GM18511 (cell line): ENCODE measurements at regions not wholly inside any gene's neighbourhood (a gene's known extent, or its start where the extent isn't known, plus 50 kb on each side); places are given as distances from the start of the nearest gene placed in this dataset.

Experiments
- ATAC-seq: cut with Tn5 transposase; IDR thresholded peaks from one replicate; pipeline ENCODE4 v1.9.1; 2021; ENCODE audit warnings: mild to moderate bottlenecking, moderate library complexity; ENCODE audit not compliant: unreplicated experiment

DNA sequence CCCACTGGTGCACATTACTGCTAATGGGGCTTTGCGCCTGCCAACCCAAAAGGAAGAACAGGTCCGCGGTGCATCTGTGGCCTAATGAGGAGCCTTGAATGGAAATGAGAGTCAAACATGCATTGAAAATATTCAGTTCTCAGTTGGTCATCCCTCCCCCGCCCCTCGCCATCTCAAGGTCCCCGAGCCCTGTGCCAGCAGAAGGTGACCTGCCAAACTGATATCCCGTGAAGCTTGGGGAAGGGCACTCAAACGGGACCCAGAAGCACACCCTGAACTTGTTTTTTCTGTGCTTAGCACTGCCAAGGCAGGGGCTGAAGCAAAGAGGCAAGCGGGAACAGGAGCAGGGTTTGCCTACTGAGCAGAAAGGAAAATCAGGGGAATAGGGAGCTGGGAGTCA lies 67.9 kb upstream of the ZNF648 start:
- no peak for ATAC-seq

DNA sequence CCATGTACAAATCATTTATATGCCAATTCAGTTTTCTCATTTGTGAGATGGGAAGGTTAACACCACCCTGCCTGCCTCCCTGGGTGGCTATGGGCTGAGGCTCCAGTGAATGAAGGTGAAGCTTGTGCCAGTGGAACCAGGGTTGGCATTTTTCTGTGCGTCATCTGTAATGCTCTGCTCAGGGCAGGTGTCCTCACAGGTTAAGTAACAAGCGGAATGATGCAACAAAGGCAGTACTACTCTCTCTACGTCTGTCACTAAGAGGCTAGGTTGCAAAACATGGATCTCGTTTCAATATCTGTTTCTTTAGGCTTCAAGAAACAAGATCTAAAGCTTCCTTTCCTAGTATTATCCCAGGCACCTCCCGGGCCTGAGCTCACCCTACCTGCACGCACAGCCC lies 67.0 kb upstream of the ZNF648 start:
- ATAC-seq = no peak

DNA sequence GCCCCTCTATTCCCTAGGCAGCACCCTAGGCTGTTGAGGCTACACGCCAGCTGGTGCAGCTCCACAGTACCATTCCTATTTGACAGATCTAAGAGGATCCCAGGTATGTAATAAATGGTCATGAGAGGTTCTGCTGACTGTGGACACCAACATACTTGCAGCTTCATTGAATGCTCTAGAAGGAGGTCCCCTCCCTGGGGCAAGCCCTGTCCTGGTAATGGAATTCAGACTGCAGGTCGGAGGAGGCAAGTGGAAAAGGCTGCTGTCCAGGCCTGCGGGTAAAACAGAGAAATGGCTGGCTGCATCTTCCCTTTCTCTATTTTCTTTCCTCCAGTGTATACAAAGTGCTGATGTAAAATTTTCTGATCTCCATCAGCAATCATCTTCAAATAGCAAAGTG lies 66.1 kb upstream of the ZNF648 start:
- no peak for ATAC-seq

DNA sequence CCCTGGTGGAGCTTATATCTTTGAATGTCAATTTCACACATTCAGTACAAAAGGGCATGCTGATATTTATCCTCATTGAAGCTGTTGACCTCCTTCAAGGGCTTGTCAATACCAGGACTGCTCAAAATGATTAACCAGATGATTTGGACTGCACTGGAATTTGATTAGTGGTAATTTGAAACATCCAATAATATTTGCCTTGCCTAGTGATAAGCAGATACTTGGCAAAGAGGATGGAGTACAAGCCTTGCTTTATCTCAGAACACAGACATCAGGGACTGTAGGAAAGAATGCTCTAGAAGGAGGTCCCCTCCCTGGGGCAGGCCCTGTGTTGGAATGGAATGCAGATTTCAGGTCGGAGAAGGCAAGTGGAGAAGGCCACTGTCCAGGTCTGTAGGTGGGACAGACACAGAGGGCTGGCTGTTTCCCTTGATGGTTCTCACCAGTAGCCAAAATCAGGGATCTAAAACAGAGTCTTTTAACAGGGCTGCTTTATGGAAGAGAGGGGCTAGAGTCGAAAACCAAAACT lies 64.8 kb upstream of the ZNF648 start:
- ATAC-seq = no peak

DNA sequence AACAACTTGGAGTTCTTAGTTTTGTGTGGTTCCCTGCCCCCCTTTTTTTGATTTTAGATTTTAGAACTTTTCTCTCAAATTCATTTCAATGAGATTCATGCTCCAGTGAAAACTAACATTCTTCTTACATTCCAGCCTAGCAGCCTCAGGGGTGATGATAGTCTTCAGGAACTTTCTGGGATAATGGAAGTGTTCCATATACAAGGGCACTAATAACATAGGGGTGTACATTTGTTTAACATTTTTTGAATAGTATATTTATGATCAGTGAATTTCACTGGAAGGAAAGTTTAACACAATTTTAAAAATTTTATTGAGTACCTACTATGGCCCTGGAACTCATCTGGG lies 61.4 kb upstream of the ZNF648 start:
- ATAC-seq = no peak

DNA sequence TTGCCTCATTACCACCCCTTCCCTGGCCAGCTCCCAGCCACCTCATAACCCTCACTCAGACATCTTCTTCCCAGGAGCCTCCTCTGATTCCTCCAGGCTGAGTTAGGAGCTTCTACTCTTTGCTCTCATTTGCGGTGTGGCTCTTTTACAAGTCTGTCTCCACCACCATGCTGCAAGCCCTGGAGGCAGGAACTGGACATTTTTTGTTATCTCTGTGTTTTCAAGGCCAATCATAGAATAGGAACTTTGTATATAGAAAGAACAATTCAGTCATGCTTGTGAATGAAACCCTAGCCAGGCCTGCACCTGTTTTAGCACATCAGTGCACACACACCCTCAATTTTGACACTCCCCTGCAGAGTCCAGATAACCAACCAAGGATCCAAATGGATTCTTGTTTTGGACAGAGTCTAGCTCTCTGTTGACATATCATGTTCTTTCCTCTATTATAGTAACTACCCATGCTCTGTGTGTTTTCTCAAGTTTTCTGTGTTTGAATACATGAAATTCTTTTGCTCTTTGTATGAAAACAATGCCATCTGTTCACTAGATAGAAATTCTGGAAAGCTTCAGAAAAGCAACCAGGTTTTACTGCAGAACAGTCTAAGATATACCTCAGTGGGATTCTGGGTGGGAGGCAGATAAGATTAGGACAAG lies 60.9 kb upstream of the ZNF648 start:
- no peak for ATAC-seq

DNA sequence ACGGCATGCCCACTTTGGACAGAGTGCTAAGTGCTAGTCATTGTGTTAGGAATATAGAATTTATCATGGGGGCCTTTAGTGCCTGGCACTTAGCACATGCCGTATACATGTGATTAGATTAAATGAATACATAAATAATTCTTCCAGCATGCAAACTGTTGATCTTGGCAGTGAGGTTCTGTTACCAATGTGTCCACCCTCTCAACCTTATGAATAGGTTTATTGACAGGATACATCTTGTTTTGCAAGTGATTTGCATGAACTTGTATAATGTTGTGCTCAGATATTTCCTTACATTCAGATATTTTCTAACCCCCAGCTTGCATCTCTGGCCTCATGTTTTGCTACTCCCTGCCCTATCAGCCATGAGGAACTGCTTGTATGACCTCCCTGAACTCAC lies 60.3 kb upstream of the ZNF648 start:
- ATAC-seq = no peak

DNA sequence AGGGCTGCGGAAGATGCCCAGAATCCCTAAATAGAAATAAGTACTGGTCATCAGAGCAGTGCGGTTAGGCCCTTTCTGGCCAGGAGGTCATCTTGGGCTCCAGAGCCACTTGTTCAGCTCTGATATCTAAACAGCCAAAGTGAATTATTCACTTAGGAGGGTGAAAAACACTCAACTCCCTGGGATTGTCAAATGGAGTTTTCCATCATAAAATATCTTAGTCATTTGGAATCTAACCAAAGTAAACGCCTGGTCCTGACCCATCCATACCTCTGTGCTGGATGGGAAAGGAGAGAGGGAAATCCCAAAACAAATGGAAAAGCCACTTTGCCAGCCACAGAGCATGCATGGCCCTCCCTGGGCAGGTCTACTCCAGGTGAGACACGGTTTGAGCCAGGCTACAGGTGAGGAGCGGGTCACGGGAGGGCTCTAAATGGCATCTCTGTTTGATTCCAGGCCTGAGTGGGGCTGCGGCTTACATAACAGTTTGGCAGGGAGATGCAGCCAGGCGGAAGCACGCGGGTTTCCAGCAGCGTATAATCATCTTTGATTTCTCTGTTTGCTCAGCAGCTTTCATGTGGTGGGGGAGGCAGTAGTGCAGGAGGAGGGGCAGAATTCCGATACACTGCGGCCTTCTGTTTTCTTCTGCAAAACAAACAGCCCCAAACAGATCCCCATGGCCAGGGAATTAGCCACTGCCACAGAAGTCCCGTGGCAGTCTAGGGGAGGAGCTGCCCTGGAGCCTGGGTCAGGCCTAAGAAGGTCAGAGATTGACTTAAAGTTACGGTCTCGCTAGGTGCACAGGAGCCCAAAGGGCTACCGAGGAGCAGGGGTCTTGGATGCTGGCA lies 59.1 kb upstream of the ZNF648 start:
- no peak for ATAC-seq

DNA sequence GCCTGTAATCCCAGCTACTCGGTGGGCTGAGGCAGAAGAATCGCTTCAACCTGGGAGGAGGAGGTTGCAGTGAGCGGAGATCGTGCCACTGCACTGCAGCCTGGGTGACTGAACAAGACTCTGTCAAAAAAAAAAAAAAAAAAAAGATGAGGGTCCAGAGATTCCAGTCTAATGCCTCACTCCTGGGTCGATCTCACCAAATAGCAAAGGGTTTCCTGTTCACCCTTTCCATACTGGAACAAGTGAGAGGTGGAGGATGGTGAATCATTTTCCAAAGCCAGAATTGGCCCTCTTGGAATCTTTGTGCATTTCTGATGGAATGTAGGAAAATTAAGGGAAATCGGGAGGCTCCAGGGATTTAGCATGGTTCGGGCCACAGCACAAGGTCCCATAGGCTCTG lies 58.1 kb upstream of the ZNF648 start:
- no peak for ATAC-seq

DNA sequence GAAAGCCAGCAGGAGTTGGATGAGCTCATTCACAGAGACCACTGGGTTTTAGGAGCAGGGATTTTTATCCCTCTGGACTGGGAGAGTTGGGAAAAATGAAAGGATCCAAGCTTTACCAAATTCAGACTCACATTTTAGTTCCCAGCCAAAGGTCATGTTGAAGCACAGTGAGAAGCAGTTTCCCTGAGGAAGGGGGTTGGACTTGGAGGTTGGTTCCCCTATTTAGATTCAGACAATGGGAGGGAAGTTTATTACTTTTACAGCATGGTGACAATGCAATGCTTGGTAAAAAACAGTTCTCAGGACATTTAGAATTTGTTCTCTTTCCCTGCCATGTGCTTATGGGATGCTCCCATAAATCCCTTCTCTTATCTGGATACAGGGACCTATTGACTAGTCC lies 57.3 kb upstream of the ZNF648 start:
- ATAC-seq = no peak

DNA sequence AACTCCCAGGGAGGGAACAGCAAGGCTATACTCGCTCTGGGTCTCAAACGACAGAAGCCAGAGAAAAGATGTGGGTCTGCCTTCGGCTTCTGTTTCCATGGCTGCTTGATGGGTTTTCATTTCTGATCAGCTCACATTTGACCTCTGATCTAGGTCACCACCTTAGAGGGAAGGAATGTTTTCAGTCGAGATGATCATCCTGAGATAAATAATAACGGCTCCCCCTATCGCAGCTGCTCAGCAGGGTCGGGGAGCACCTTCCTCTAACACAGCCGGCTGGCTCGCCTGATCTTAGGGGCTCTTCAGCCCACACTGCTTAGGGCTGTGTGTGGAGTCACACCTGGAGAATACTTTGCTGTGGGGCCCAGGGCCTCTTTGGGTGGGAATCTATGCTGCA lies 53.1 kb upstream of the ZNF648 start:
- ATAC-seq = no peak

DNA sequence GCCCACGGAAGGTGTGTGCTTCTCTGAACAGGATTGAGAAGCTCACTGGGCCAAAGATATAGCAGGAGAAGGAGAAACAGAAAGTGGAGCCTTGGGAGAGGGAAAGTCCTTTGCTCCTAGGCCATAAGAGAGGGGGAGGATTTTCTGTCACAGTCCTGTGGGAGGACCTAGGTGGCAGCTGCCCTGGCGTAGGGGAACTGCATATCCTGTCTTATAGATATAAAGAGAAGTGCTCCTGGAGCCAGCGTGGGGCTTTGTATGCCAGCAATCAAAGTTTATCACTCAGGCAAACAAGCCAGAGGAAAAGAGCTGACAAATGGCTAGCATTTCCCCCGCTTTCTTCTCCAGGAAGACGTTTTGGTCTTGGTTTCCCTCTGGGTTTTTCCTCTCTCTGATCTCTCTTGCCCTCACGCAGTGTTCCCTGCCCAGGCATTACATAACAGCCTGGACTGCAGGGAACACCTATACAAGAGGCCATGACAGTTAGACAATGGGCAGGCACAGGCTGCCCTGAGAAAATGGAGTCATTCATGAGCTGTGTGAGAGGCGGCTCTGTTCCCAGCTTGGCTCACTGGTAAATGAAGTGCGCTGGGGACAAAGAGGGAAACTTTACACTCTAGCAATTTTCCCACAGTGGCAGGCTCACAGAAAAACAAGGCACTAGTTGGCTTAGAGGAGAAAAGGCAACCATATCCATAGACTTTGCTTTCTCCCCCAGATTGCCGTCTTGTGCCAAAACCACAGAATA lies 52.5 kb upstream of the ZNF648 start:
- ATAC-seq = no peak

DNA sequence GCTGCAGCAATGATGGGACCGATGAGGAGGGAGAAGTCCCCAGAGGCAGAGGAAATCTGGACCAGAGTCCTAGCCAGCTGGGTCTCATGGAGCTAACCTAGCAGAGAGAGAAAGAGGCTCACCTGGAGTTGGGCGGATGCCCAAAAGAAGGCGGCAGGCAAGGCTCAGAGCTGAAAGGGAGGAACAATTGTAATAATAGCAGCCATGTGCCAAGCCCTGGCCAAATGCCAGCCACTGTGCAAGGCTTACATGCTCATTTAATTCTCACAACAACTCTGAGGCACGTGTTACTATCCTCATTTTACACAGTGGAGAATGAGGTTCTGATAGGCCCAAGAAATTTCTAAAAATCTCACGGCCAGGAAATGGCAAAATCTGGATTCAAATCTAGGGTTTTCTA lies 50.0 kb upstream of the ZNF648 start:
- no peak for ATAC-seq
